ENCODE measurements at regions not wholly inside any gene's neighbourhood (a gene's known extent, or its start where the extent isn't known, plus 50 kb on each side); places are given as distances from the start of the nearest gene placed in this dataset.

GRCh38 chr6:51323056-51323455 is 504.4 kb downstream of the TFAP2B start:
- CTCF ChIA-PET = no interaction called here
- POLR2A ChIA-PET = no interaction called here
- intact Hi-C loops (cut with micrococcal nuclease) = no loop called here

GRCh38 chr6:51330971-51331370 is 512.3 kb downstream of the TFAP2B start:
- H3K27ac Mint-ChIP-seq = no peak overlapping the region
- POLR2A ChIA-PET = no interaction called here
- H3K4me1 Mint-ChIP-seq = no peaks in the 10 kb centered on the region
- Histone ChIP-seq H3K4me1 (ENCODE audit: control insufficient read depth in 2 of 2, insufficient read depth in 2 of 2, low read length in 2 of 2) (no peaks in the 10 kb centered on the region), H3K27ac (ENCODE audit: low read depth, low read length) (no peak overlapping the region), H3K4me3 (ENCODE audit: low read length) (no peak overlapping the region), H3K9me3 (ENCODE audit: control insufficient read depth in 2 of 3, low read length in 3 of 3) (no peaks in the 10 kb centered on the region), H3K27me3 (ENCODE audit: control insufficient read depth in 2 of 2, insufficient read depth in 2 of 2, low read length in 2 of 2) (no peaks in the 10 kb centered on the region), H3K36me3 (ENCODE audit: control insufficient read depth in 2 of 3, insufficient read depth in 3 of 3, low read length in 3 of 3) (no peaks in the 10 kb centered on the region)
- intact Hi-C loops (cut with micrococcal nuclease) = no loop called here
- DNase-seq (no peak), ATAC-seq (no peak)
- H3K36me3 Mint-ChIP-seq = no peaks in the 10 kb centered on the region
- H3K4me3 Mint-ChIP-seq = no peak overlapping the region
- CTCF ChIA-PET = no interaction called here
- peaks cover 0 to 15% (median 2%) of the 10 kb centered on the region in 11 donors for H3K9me3 Mint-ChIP-seq
- peaks cover 0 to 4% (median 0%) of the 10 kb centered on the region in 5 donors for H3K27me3 Mint-ChIP-seq

More at GRCh38 chr6:51323056-51323455, 504.4 kb downstream of the TFAP2B start:
- no peak overlapping the region for H3K27ac Mint-ChIP-seq
- Histone ChIP-seq H3K27ac (ENCODE audit: low read depth, low read length) (no peak overlapping the region), H3K27me3 (ENCODE audit: control insufficient read depth in 2 of 2, insufficient read depth in 2 of 2, low read length in 2 of 2) (no peaks in the 10 kb centered on the region), H3K4me1 (ENCODE audit: control insufficient read depth in 2 of 2, insufficient read depth in 2 of 2, low read length in 2 of 2) (no peaks in the 10 kb centered on the region), H3K36me3 (ENCODE audit: control insufficient read depth in 2 of 3, insufficient read depth in 3 of 3, low read length in 3 of 3) (no peaks in the 10 kb centered on the region), H3K9me3 (ENCODE audit: control insufficient read depth in 2 of 3, low read length in 3 of 3) (no peaks in the 10 kb centered on the region), H3K4me3 (ENCODE audit: low read length) (no peak overlapping the region)
- H3K4me3 Mint-ChIP-seq = no peak overlapping the region
- no peaks in the 10 kb centered on the region for H3K4me1 Mint-ChIP-seq
- no peaks in the 10 kb centered on the region for H3K36me3 Mint-ChIP-seq
- no peak for DNase-seq
- no peak for ATAC-seq
- peaks cover 0 to 19% (median 5%) of the 10 kb centered on the region in 11 donors for H3K9me3 Mint-ChIP-seq
- peaks cover 0 to 5% (median 0%) of the 10 kb centered on the region in 5 donors for H3K27me3 Mint-ChIP-seq

- H3K4me1 ChIP-seq (ENCODE audit: control insufficient read depth in 2 of 2, insufficient read depth in 2 of 2, low read length in 2 of 2) = no peaks in the 10 kb centered on the region
- H3K9me3 ChIP-seq (ENCODE audit: control insufficient read depth in 2 of 3, low read length in 3 of 3) = no peaks in the 10 kb centered on the region
- DNase-seq = no peak
- Mint-ChIP-seq H3K36me3 (no peaks in the 10 kb centered on the region), H3K4me1 (no peaks in the 10 kb centered on the region), H3K27ac (no peak overlapping the region), H3K4me3 (no peak overlapping the region), H3K27me3 (peaks cover 0 to 4% (median 0%) of the 10 kb centered on the region in 5 donors), H3K9me3 (peaks cover 0 to 12% (median 0%) of the 10 kb centered on the region in 11 donors)
- intact Hi-C loops (cut with micrococcal nuclease) = no loop called here
- ChIA-PET POLR2A (no interaction called here), CTCF (no interaction called here)
- ATAC-seq = no peak
- no peak overlapping the region for H3K27ac ChIP-seq (ENCODE audit: low read depth, low read length)
- no peaks in the 10 kb centered on the region for H3K27me3 ChIP-seq (ENCODE audit: control insufficient read depth in 2 of 2, insufficient read depth in 2 of 2, low read length in 2 of 2)
- no peaks in the 10 kb centered on the region for H3K36me3 ChIP-seq (ENCODE audit: control insufficient read depth in 2 of 3, insufficient read depth in 3 of 3, low read length in 3 of 3)
- H3K4me3 ChIP-seq (ENCODE audit: low read length) = no peak overlapping the region
Observed at GRCh38 chr6:51335543-51335942, 516.9 kb downstream of the TFAP2B start.

GRCh38 chr6:51336185-51336584 is 517.5 kb downstream of the TFAP2B start:
- no peaks in the 10 kb centered on the region for H3K36me3 ChIP-seq (ENCODE audit: control insufficient read depth in 2 of 3, insufficient read depth in 3 of 3, low read length in 3 of 3)
- Mint-ChIP-seq H3K27me3 (peaks cover 0 to 4% (median 0%) of the 10 kb centered on the region in 5 donors), H3K4me3 (no peak overlapping the region), H3K9me3 (peaks cover 0 to 12% (median 0%) of the 10 kb centered on the region in 11 donors), H3K27ac (no peak overlapping the region), H3K36me3 (no peaks in the 10 kb centered on the region), H3K4me1 (no peaks in the 10 kb centered on the region)
- no peak overlapping the region for H3K27ac ChIP-seq (ENCODE audit: low read depth, low read length)
- no peak overlapping the region for H3K4me3 ChIP-seq (ENCODE audit: low read length)
- H3K27me3 ChIP-seq (ENCODE audit: control insufficient read depth in 2 of 2, insufficient read depth in 2 of 2, low read length in 2 of 2) = no peaks in the 10 kb centered on the region
- no peaks in the 10 kb centered on the region for H3K9me3 ChIP-seq (ENCODE audit: control insufficient read depth in 2 of 3, low read length in 3 of 3)
- no peaks in the 10 kb centered on the region for H3K4me1 ChIP-seq (ENCODE audit: control insufficient read depth in 2 of 2, insufficient read depth in 2 of 2, low read length in 2 of 2)
- CTCF ChIA-PET = no interaction called here
- ATAC-seq (no peak), DNase-seq (no peak)
- POLR2A ChIA-PET = no interaction called here
- intact Hi-C loops (cut with micrococcal nuclease) = no loop called here

- ChIA-PET CTCF (no interaction called here), POLR2A (no interaction called here)
- Histone ChIP-seq H3K9me3 (ENCODE audit: control insufficient read depth in 2 of 3, low read length in 3 of 3) (no peaks in the 10 kb centered on the region), H3K4me1 (ENCODE audit: control insufficient read depth in 2 of 2, insufficient read depth in 2 of 2, low read length in 2 of 2) (no peaks in the 10 kb centered on the region), H3K4me3 (ENCODE audit: low read length) (no peak overlapping the region), H3K27me3 (ENCODE audit: control insufficient read depth in 2 of 2, insufficient read depth in 2 of 2, low read length in 2 of 2) (no peaks in the 10 kb centered on the region), H3K36me3 (ENCODE audit: control insufficient read depth in 2 of 3, insufficient read depth in 3 of 3, low read length in 3 of 3) (no peaks in the 10 kb centered on the region), H3K27ac (ENCODE audit: low read depth, low read length) (no peak overlapping the region)
- ATAC-seq (no peak), DNase-seq (no peak)
- Mint-ChIP-seq H3K4me1 (no peaks in the 10 kb centered on the region), H3K9me3 (peaks cover 0 to 8% (median 0%) of the 10 kb centered on the region in 11 donors), H3K27me3 (no peaks in the 10 kb centered on the region), H3K4me3 (no peak overlapping the region), H3K27ac (no peak overlapping the region), H3K36me3 (no peaks in the 10 kb centered on the region)
- intact Hi-C loops (cut with micrococcal nuclease) = no loop called here
Observed at GRCh38 chr6:51337277-51337676, 518.6 kb downstream of the TFAP2B start.

- H3K27me3 Mint-ChIP-seq = no peaks in the 10 kb centered on the region
- ATAC-seq (no peak), DNase-seq (no peak)
- no peaks in the 10 kb centered on the region for H3K4me1 ChIP-seq (ENCODE audit: control insufficient read depth in 2 of 2, insufficient read depth in 2 of 2, low read length in 2 of 2)
- no peaks in the 10 kb centered on the region for H3K9me3 ChIP-seq (ENCODE audit: control insufficient read depth in 2 of 3, low read length in 3 of 3)
- no peaks in the 10 kb centered on the region for H3K27me3 ChIP-seq (ENCODE audit: control insufficient read depth in 2 of 2, insufficient read depth in 2 of 2, low read length in 2 of 2)
- intact Hi-C loops (cut with micrococcal nuclease) = no loop called here
- H3K4me1 Mint-ChIP-seq = no peaks in the 10 kb centered on the region
- no peak overlapping the region for H3K27ac Mint-ChIP-seq
- CTCF ChIA-PET = no interaction called here
- no peaks in the 10 kb centered on the region for H3K36me3 Mint-ChIP-seq
- no peaks in the 10 kb centered on the region for H3K36me3 ChIP-seq (ENCODE audit: control insufficient read depth in 2 of 3, insufficient read depth in 3 of 3, low read length in 3 of 3)
- H3K4me3 ChIP-seq (ENCODE audit: low read length) = no peak overlapping the region
- no peak overlapping the region for H3K4me3 Mint-ChIP-seq
- POLR2A ChIA-PET = no interaction called here
- H3K9me3 Mint-ChIP-seq = peaks cover 0 to 6% (median 0%) of the 10 kb centered on the region in 11 donors
- H3K27ac ChIP-seq (ENCODE audit: low read depth, low read length) = no peak overlapping the region
Observed at GRCh38 chr6:51339108-51339507, 520.4 kb downstream of the TFAP2B start.

GRCh38 chr6:51339728-51340127 is 521.1 kb downstream of the TFAP2B start:
- H3K4me1 Mint-ChIP-seq = no peaks in the 10 kb centered on the region
- Histone ChIP-seq H3K27me3 (ENCODE audit: control insufficient read depth in 2 of 2, insufficient read depth in 2 of 2, low read length in 2 of 2) (no peaks in the 10 kb centered on the region), H3K4me1 (ENCODE audit: control insufficient read depth in 2 of 2, insufficient read depth in 2 of 2, low read length in 2 of 2) (no peaks in the 10 kb centered on the region), H3K9me3 (ENCODE audit: control insufficient read depth in 2 of 3, low read length in 3 of 3) (no peaks in the 10 kb centered on the region), H3K27ac (ENCODE audit: low read depth, low read length) (no peak overlapping the region), H3K4me3 (ENCODE audit: low read length) (no peak overlapping the region), H3K36me3 (ENCODE audit: control insufficient read depth in 2 of 3, insufficient read depth in 3 of 3, low read length in 3 of 3) (no peaks in the 10 kb centered on the region)
- H3K4me3 Mint-ChIP-seq = no peak overlapping the region
- ATAC-seq (no peak), DNase-seq (no peak)
- POLR2A ChIA-PET = no interaction called here
- H3K9me3 Mint-ChIP-seq = peaks cover 0 to 6% (median 0%) of the 10 kb centered on the region in 11 donors
- CTCF ChIA-PET = no interaction called here
- H3K36me3 Mint-ChIP-seq = no peaks in the 10 kb centered on the region
- H3K27ac Mint-ChIP-seq = no peak overlapping the region
- no peaks in the 10 kb centered on the region for H3K27me3 Mint-ChIP-seq
- intact Hi-C loops (cut with micrococcal nuclease) = no loop called here

Data from naive thymus-derived CD4-positive, alpha-beta T cell (primary cell).